ENCODE measurements at regions not wholly inside any gene's neighbourhood (a gene's known extent, or its start where the extent isn't known, plus 50 kb on each side); places are given as distances from the start of the nearest gene placed in this dataset.

- WGBS (ENCODE audit: insufficient coverage, insufficient replicate concordance, low lambda C conversion rate, missing lambda C conversion rate): 47% methylated on average over 5 of the region's 5 CpGs
- H4K20me1 ChIP-seq (ENCODE audit: control insufficient read depth, insufficient read depth): no peaks in the 10 kb centered on the region
- H3K4me3 ChIP-seq: no peak overlapping the region
- intact Hi-C loops (cut with micrococcal nuclease; ENCODE audit: unreplicated experiment): no loop called here
- FAIRE-seq (no peak), ATAC-seq (no peak), DNase-seq (ENCODE audit: low read depth, low spot score) (no peak)
- ChIA-PET POLR2A (no interaction called here), SMC1A (ENCODE audit: uncharacterized antibody, unreplicated experiment) (interaction anchor here (0.6 kb wide), 1 partner anchor 26 kb away, joined by 3 read pairs; no protein-coding TSS in a partner anchor), RAD21 (ENCODE audit: unreplicated experiment) (no interaction called here), CTCF (no interaction called here)
- no peaks in the 10 kb centered on the region for H3K79me2 ChIP-seq (ENCODE audit: control insufficient read depth, insufficient read depth, low read length)
- BruUV-seq (replicated peaks): no TSS peak
- no peaks in the 10 kb centered on the region for H3K36me3 ChIP-seq (ENCODE audit: control insufficient read depth in 2 of 2, insufficient read depth in 2 of 2, low read length in 1 of 2)
- no peaks in the 10 kb centered on the region for H3K4me1 ChIP-seq (ENCODE audit: control insufficient read depth, insufficient read depth, low read length)
- H3K27ac ChIP-seq (ENCODE audit: control insufficient read depth, insufficient read depth): no peak overlapping the region
- H3K27me3 ChIP-seq (replicated peaks in 1 of 2; ENCODE audit: control insufficient read depth in 2 of 2, insufficient read depth in 2 of 2, low read length in 1 of 2): no peaks in the 10 kb centered on the region; a peak in 1 of 4 replicates
- no peak overlapping the region for H2AFZ ChIP-seq (ENCODE audit: control insufficient read depth, low read depth, low read length)
- H3K9ac ChIP-seq (ENCODE audit: control insufficient read depth, insufficient read depth, low read length): no peak overlapping the region
- no peak for TF ChIP-seq EED (IDR thresholded peaks at IDR 0.05; ENCODE audit: low read depth)
- no peak for TF ChIP-seq STAT3 (IDR thresholded peaks at IDR 0.05; ENCODE audit: low read depth, low read length)
- no peak for TF ChIP-seq CTCF (IDR thresholded peaks at IDR 0.05 in 2 of 3, conservative IDR thresholded peaks at IDR 0.05 in 1 of 3; ENCODE audit: control insufficient read depth in 2 of 3, extremely low read depth in 1 of 3, insufficient read depth in 1 of 3, low read depth in 3 of 3, low read length in 3 of 3)
- TF ChIP-seq PRDM15 (CRISPR knock-in tag; IDR thresholded peaks at IDR 0.05): no peak
- TF ChIP-seq EGR1 (IDR thresholded peaks at IDR 0.05; ENCODE audit: borderline replicate concordance in 1 of 2, low read depth in 2 of 2, low read length in 2 of 2): no peak
- TF ChIP-seq MAX (IDR thresholded peaks at IDR 0.05; ENCODE audit: low read depth, low read length): no peak
- no peak for TF ChIP-seq REST (IDR thresholded peaks at IDR 0.05; ENCODE audit: low read depth, low read length)
- TF ChIP-seq ZBTB33 (IDR thresholded peaks at IDR 0.05): no peak
- no peak for TF ChIP-seq TCF12 (IDR thresholded peaks at IDR 0.05; ENCODE audit: low read depth, low read length)
- TF ChIP-seq SREBF2 (IDR thresholded peaks at IDR 0.05; ENCODE audit: low read length): no peak
- no peak for TF ChIP-seq TCF3 (IDR thresholded peaks at IDR 0.05; ENCODE audit: borderline replicate concordance, insufficient read depth, low read depth, low read length)
- in situ Hi-C loops (cut with MboI): loop anchor here (10.0 kb wide), 1 partner anchor 736 kb away; no protein-coding TSS in a partner anchor
- no peak overlapping the region for H3K4me2 ChIP-seq (ENCODE audit: control insufficient read depth, insufficient read depth)
- H3K9me3 ChIP-seq (replicated peaks; ENCODE audit: control insufficient read depth, insufficient read depth, low read length): no peaks in the 10 kb centered on the region
Measured at GRCh38 chr3:153760948-153761347, 360.2 kb upstream of the ARHGEF26 start.

Measured in GM12878 (cell line).